H9 (cell line): ENCODE measurements at regions not wholly inside any gene's neighbourhood (a gene's known extent, or its start where the extent isn't known, plus 50 kb on each side); places are given as distances from the start of the nearest gene placed in this dataset.

Source experiments
- DNase-seq: peaks from one replicate; pipeline ENCODE4 v3.0.0-alpha.2; 2017
- H2AFZ ChIP-seq: one replicate; pipeline ENCODE4 v1.6.1; 2013; ENCODE audit warnings: mild to moderate bottlenecking, low read length, control low read depth, moderate library complexity
- H2AK5ac ChIP-seq: 2 replicates; pipeline ENCODE4 v1.6.1; 2013; ENCODE audit warnings: low read length, control low read depth, mixed read lengths; ENCODE audit not compliant: insufficient read length
- H2BK120ac ChIP-seq: one replicate; pipeline ENCODE4 v1.6.1; 2013; ENCODE audit warnings: low read depth, mild to moderate bottlenecking, low read length, control low read depth, inconsistent platforms; ENCODE audit not compliant: poor library complexity, severe bottlenecking
- H2BK12ac ChIP-seq: 2 replicates; pipeline ENCODE4 v1.6.1; 2013; ENCODE audit warnings: low read length, control low read depth, mixed read lengths, low read depth; ENCODE audit not compliant: insufficient read length
- H2BK15ac ChIP-seq: 2 replicates; pipeline ENCODE4 v1.6.1; 2013; ENCODE audit warnings: low read depth, low read length, control low read depth
- H2BK20ac ChIP-seq: one replicate; pipeline ENCODE4 v1.6.1; 2013; ENCODE audit warnings: low read depth, mild to moderate bottlenecking, low read length, control low read depth, inconsistent platforms; ENCODE audit not compliant: poor library complexity, severe bottlenecking
- H2BK5ac ChIP-seq: 2 replicates; pipeline ENCODE4 v1.6.1; 2013; ENCODE audit warnings: low read length, control low read depth, mixed read lengths; ENCODE audit not compliant: insufficient read length
- H3K14ac ChIP-seq: 2 replicates; pipeline ENCODE4 v1.6.1; 2013; ENCODE audit warnings: low read length, control low read depth; ENCODE audit not compliant: insufficient read depth
- H3K18ac ChIP-seq: 2 replicates; pipeline ENCODE4 v1.6.1; 2013; ENCODE audit warnings: low read depth, mild to moderate bottlenecking, mixed read lengths, low read length, control low read depth; ENCODE audit not compliant: insufficient read length
- H3K23ac ChIP-seq: 2 replicates; pipeline ENCODE4 v1.6.1; 2013; ENCODE audit warnings: low read length, control low read depth, mixed read lengths, low read depth; ENCODE audit not compliant: insufficient read length
- H3K23me2 ChIP-seq: 2 replicates; pipeline ENCODE4 v1.6.1; 2013; ENCODE audit warnings: low read depth, mild to moderate bottlenecking, mixed read lengths, low read length, control low read depth; ENCODE audit not compliant: insufficient read length, poor library complexity, severe bottlenecking
- H3K27ac ChIP-seq: 2 replicates; pipeline ENCODE4 v1.5.1; 2013; ENCODE audit warnings: low read length, control low read depth, mixed read lengths, low read depth; ENCODE audit not compliant: insufficient read length
- H3K27me3 ChIP-seq: 2 replicates; pipeline ENCODE4 v1.6.1; 2013; ENCODE audit warnings: low read length, control low read depth, inconsistent platforms; ENCODE audit not compliant: insufficient read depth
- H3K4ac ChIP-seq: 2 replicates; pipeline ENCODE4 v1.6.1; 2013; ENCODE audit warnings: low read depth, mild to moderate bottlenecking, control low read depth, inconsistent platforms, low read length, moderate library complexity
- H3K4me1 ChIP-seq: 2 replicates; pipeline ENCODE4 v1.6.1; 2013; ENCODE audit warnings: low read length, control low read depth, inconsistent platforms; ENCODE audit not compliant: insufficient read depth
- H3K4me2 ChIP-seq: 2 replicates; pipeline ENCODE4 v1.6.1; 2013; ENCODE audit warnings: low read length, control low read depth, mixed read lengths; ENCODE audit not compliant: insufficient read length, insufficient read depth
- H3K56ac ChIP-seq: 2 replicates; pipeline ENCODE4 v1.6.1; 2013; ENCODE audit warnings: low read depth, mild to moderate bottlenecking, mixed read lengths, low read length, control low read depth; ENCODE audit not compliant: insufficient read length
- H3K79me1 ChIP-seq: 2 replicates; pipeline ENCODE4 v1.6.1; 2013; ENCODE audit warnings: low read depth, mild to moderate bottlenecking, moderate library complexity, low read length, control low read depth, inconsistent platforms; ENCODE audit not compliant: insufficient read depth, poor library complexity, severe bottlenecking
- H3K79me2 ChIP-seq: 2 replicates; pipeline ENCODE4 v1.6.1; 2013; ENCODE audit warnings: low read length, control low read depth, inconsistent platforms; ENCODE audit not compliant: insufficient read depth
- H3K9ac ChIP-seq: 2 replicates; pipeline ENCODE4 v1.6.1; 2013; ENCODE audit warnings: low read length, control low read depth, mixed read lengths; ENCODE audit not compliant: insufficient read length; ENCODE audit errors: extremely low read depth
- H3K9me3 ChIP-seq: one replicate; pipeline ENCODE4 v1.6.1; 2013; ENCODE audit warnings: low read depth, low read length, inconsistent platforms; ENCODE audit not compliant: control insufficient read depth
- H3T11ph ChIP-seq: one replicate; pipeline ENCODE4 v1.6.1; 2013; ENCODE audit warnings: mild to moderate bottlenecking, low read length, control low read depth, inconsistent platforms
- H4K20me1 ChIP-seq: one replicate; pipeline ENCODE4 v1.6.1; 2013; ENCODE audit not compliant: control insufficient read depth, insufficient read length, insufficient read depth
- H4K5ac ChIP-seq: 2 replicates; pipeline ENCODE4 v1.6.1; 2013; ENCODE audit warnings: low read depth, mild to moderate bottlenecking, mixed read lengths, low read length, control low read depth; ENCODE audit not compliant: insufficient read length
- H4K8ac ChIP-seq: replicated peaks from 2 replicates; pipeline ENCODE4 v1.6.1; 2013; ENCODE audit warnings: low read length, control low read depth, mixed read lengths, low read depth; ENCODE audit not compliant: insufficient read length
- H4K91ac ChIP-seq: 2 replicates; pipeline ENCODE4 v1.6.1; 2013; ENCODE audit warnings: low read depth, mild to moderate bottlenecking, moderate library complexity, mixed read lengths, low read length, control low read depth; ENCODE audit not compliant: insufficient read length
- H3K27ac Mint-ChIP-seq, 3 experiments: 2 replicates in 2 of 3; 3 replicates in 1 of 3; pipeline ENCODE4 v1.8.0; 2020 to 2021; ENCODE audit warnings: mixed read lengths in 3 of 3, mild to moderate bottlenecking in 1 of 3, moderate library complexity in 1 of 3
- H3K27me3 Mint-ChIP-seq: 2 replicates; pipeline ENCODE4 v1.8.0; 2021; ENCODE audit warnings: low read depth, mild to moderate bottlenecking, moderate library complexity, mixed read lengths
- H3K36me3 Mint-ChIP-seq, 3 experiments: 2 replicates in 2 of 3; 3 replicates in 1 of 3; pipeline ENCODE4 v1.8.0; 2020 to 2021; ENCODE audit warnings: low read depth in 3 of 3, mixed read lengths in 3 of 3; ENCODE audit not compliant: insufficient read depth in 1 of 3
- H3K4me1 Mint-ChIP-seq, 2 experiments: 2 replicates each; pipeline ENCODE4 v1.8.0; 2020; ENCODE audit warnings: mixed read lengths in 2 of 2
- H3K4me3 Mint-ChIP-seq, 2 experiments: 2 replicates in 1 of 2; 3 replicates in 1 of 2; pipeline ENCODE4 v1.8.0; 2020 to 2021; ENCODE audit warnings: mild to moderate bottlenecking in 2 of 2, mixed read lengths in 2 of 2, moderate library complexity in 1 of 2
- H3K9me3 Mint-ChIP-seq, 2 experiments: 2 replicates in 1 of 2; 3 replicates in 1 of 2; pipeline ENCODE4 v1.8.0; 2020; ENCODE audit warnings: mild to moderate bottlenecking in 2 of 2, mixed read lengths in 2 of 2, moderate library complexity in 1 of 2
- WGBS: extraction: QIAGEN DNeasy Blood & Tissue Kit; methylation state at CpG from one replicate; pipeline ENCODE4 v1.1.7; 2013; ENCODE audit warnings: missing lambda C conversion rate, low lambda C conversion rate, mixed read lengths; ENCODE audit not compliant: insufficient read length; ENCODE audit errors: extremely low coverage; 5-methylcytosine and 5-hydroxymethylcytosine counted together
- TF ChIP-seq, protein P1 (sequence below): fragments of 200-600 bp; sonication (generic); conservative IDR thresholded peaks from 3 replicates; pipeline ENCODE4 v1.8.0; 2021; ENCODE audit warnings: antibody characterized with exemption, mild to moderate bottlenecking

DNA sequence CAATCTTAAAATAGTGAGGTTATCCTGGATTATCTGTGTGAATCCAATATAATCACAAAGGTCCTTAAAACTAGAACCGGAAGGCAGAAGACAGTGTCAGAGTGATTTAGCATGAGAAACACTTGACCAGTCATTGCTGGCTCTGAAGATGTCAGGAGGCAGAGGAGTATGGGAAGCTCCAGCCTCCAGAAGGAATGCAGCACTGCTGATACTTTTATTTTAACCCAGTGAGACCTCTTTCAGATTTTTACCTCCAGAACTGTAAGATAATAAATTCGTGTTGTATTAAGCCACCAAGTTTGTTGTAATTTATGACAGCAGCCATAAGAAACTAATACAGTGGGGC, 134.4 kb upstream of the ZC3H12C start:
- Histone ChIP-seq H2AFZ (no peak overlapping the region), H3K14ac (no peak overlapping the region), H4K8ac (no peak overlapping the region), H3K27ac (no peak overlapping the region), H2BK5ac (no peak overlapping the region), H3K18ac (no peak overlapping the region), H4K5ac (no peak overlapping the region), H3K23ac (no peak overlapping the region), H2BK120ac (no peak overlapping the region), H3K9me3 (no peaks in the 10 kb centered on the region), H2BK15ac (no peak overlapping the region), H4K91ac (no peak overlapping the region), H3K27me3 (no peaks in the 10 kb centered on the region), H2BK12ac (no peak overlapping the region), H3K79me1 (no peaks in the 10 kb centered on the region), H2BK20ac (no peak overlapping the region), H3T11ph (no peak overlapping the region), H2AK5ac (no peak overlapping the region), H3K4me2 (no peak overlapping the region), H3K4ac (no peak overlapping the region), H4K20me1 (no peaks in the 10 kb centered on the region), H3K4me1 (no peaks in the 10 kb centered on the region), H3K56ac (no peak overlapping the region), H3K79me2 (no peaks in the 10 kb centered on the region), H3K9ac (no peak overlapping the region), H3K23me2 (no peaks in the 10 kb centered on the region)
- TF ChIP-seq, protein P1, sequence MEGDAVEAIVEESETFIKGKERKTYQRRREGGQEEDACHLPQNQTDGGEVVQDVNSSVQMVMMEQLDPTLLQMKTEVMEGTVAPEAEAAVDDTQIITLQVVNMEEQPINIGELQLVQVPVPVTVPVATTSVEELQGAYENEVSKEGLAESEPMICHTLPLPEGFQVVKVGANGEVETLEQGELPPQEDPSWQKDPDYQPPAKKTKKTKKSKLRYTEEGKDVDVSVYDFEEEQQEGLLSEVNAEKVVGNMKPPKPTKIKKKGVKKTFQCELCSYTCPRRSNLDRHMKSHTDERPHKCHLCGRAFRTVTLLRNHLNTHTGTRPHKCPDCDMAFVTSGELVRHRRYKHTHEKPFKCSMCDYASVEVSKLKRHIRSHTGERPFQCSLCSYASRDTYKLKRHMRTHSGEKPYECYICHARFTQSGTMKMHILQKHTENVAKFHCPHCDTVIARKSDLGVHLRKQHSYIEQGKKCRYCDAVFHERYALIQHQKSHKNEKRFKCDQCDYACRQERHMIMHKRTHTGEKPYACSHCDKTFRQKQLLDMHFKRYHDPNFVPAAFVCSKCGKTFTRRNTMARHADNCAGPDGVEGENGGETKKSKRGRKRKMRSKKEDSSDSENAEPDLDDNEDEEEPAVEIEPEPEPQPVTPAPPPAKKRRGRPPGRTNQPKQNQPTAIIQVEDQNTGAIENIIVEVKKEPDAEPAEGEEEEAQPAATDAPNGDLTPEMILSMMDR, result no peak
- no peaks in the 10 kb centered on the region; a peak in 2 of 7 replicates for H3K36me3 Mint-ChIP-seq
- no CpG with 5 or more reads among the region's 2 CpGs for WGBS
- H3K9me3 Mint-ChIP-seq, result no peaks in the 10 kb centered on the region
- H3K27me3 Mint-ChIP-seq, result no peaks in the 10 kb centered on the region
- DNase-seq, result no peak
- no peak overlapping the region for H3K27ac Mint-ChIP-seq
- H3K4me3 Mint-ChIP-seq, result no peak overlapping the region
- H3K4me1 Mint-ChIP-seq, result peaks cover 15 to 25% of the 10 kb centered on the region in 2 experiments
